PC-9 (cell line): ENCODE measurements at regions not wholly inside any gene's neighbourhood (a gene's known extent, or its start where the extent isn't known, plus 50 kb on each side); places are given as distances from the start of the nearest gene placed in this dataset.

Source experiments
- BruUV-seq: library from RNA; stranded (reverse); fragments of 400-500 nt; replicated peaks from 2 replicates; lab custom pipeline; 2021; lab: Mats Ljungman, UMichigan
- CTCF ChIA-PET: fragments of 300-600 bp; sonication (Branson Sonifier 250); formaldehyde crosslinking; loops from one replicate; lab custom pipeline; 2022; ENCODE audit warnings: antibody characterized with exemption; lab: Charles Lee
- POLR2A ChIA-PET: fragments of 300-600 bp; sonication (Branson Sonifier 250); formaldehyde crosslinking; loops from one replicate; lab custom pipeline; 2022; ENCODE audit warnings: antibody characterized with exemption; ENCODE audit not compliant: unreplicated experiment; lab: Charles Lee
- DNase-seq, 2 experiments: peaks; one replicate each; pipeline versions ENCODE4 v3.0.0 to v3.0.0-alpha.2; 2015 to 2022; ENCODE audit warnings: mixed read lengths in 1 of 2
- H2AFZ ChIP-seq: fragments of 200-600 bp; sonication (generic); 2 replicates; pipeline ENCODE4 v1.8.1; 2017; ENCODE audit warnings: antibody characterized with exemption
- H3F3A ChIP-seq: fragments of 200-600 bp; sonication (generic); 2 replicates; pipeline ENCODE4 v1.8.1; 2017; ENCODE audit warnings: antibody characterized with exemption, mild to moderate bottlenecking, low read depth; ENCODE audit not compliant: insufficient read depth
- H3K27ac ChIP-seq: fragments of 200-600 bp; sonication (generic); 2 replicates; pipeline ENCODE4 v1.6.1; 2016; ENCODE audit warnings: mixed run types
- H3K27me3 ChIP-seq: fragments of 200-600 bp; sonication (generic); 2 replicates; pipeline ENCODE4 v1.6.1; 2016; ENCODE audit warnings: low read depth, mixed run types; ENCODE audit not compliant: insufficient read depth
- H3K36me3 ChIP-seq: fragments of 200-600 bp; sonication (generic); 2 replicates; pipeline ENCODE4 v1.6.1; 2016; ENCODE audit warnings: low read depth, mixed run types
- H3K4me1 ChIP-seq: fragments of 200-600 bp; sonication (generic); replicated peaks from 2 replicates; pipeline ENCODE4 v1.6.1; 2016; ENCODE audit warnings: mixed run types; ENCODE audit not compliant: insufficient read depth
- H3K4me2 ChIP-seq: fragments of 200-600 bp; sonication (generic); 2 replicates; pipeline ENCODE4 v1.6.1; 2017; ENCODE audit warnings: mixed run types
- H3K4me3 ChIP-seq: fragments of 200-600 bp; sonication (generic); 2 replicates; pipeline ENCODE4 v1.6.1; 2016; ENCODE audit warnings: mixed run types
- H3K79me2 ChIP-seq: fragments of 200-600 bp; sonication (generic); 2 replicates; pipeline ENCODE4 v1.6.1; 2017; ENCODE audit warnings: low read depth, mixed run types
- H3K9me2 ChIP-seq: fragments of 200-600 bp; sonication (generic); 2 replicates; pipeline ENCODE4 v1.8.1; 2017; ENCODE audit warnings: mild to moderate bottlenecking; ENCODE audit not compliant: insufficient read depth
- H3K9me3 ChIP-seq: fragments of 200-600 bp; sonication (generic); 2 replicates; pipeline ENCODE4 v1.8.1; 2016; ENCODE audit warnings: low read depth; ENCODE audit not compliant: insufficient read depth
- H4K20me1 ChIP-seq: fragments of 200-600 bp; sonication (generic); 2 replicates; pipeline ENCODE4 v1.8.1; 2017; ENCODE audit not compliant: insufficient read depth
- CTCF ChIP-seq: fragments of 200-600 bp; sonication (generic); conservative IDR thresholded peaks from 2 replicates; pipeline ENCODE4 v1.6.1; 2017; ENCODE audit warnings: mixed run types, antibody characterized with exemption, mild to moderate bottlenecking, moderate library complexity
- EZH2 ChIP-seq: fragments of 200-600 bp; sonication (generic); IDR thresholded peaks from 2 replicates; pipeline ENCODE4 v1.8.0; 2017; ENCODE audit warnings: antibody characterized with exemption, low read depth
- intact Hi-C: fragments of 100-400 bp; cut with micrococcal nuclease; formaldehyde crosslinking; loops from one replicate; pipeline ENCODE4 v1.10.0; 2022; ENCODE audit not compliant: unreplicated experiment

- ChIA-PET CTCF (no interaction called here), POLR2A (no interaction called here)
- Histone ChIP-seq H3K4me3 (no peak overlapping the region), H3K36me3 (no peaks in the 10 kb centered on the region), H3K4me2 (no peak overlapping the region), H3K79me2 (no peaks in the 10 kb centered on the region), H3K27ac (no peak overlapping the region), H3K9me3 (no peaks in the 10 kb centered on the region), H3F3A (no peaks in the 10 kb centered on the region), H3K9me2 (no peaks in the 10 kb centered on the region), H3K27me3 (peaks cover 64% of the 10 kb centered on the region), H4K20me1 (no peaks in the 10 kb centered on the region), H2AFZ (no peak overlapping the region), H3K4me1 (no peaks in the 10 kb centered on the region)
- no TSS peak for BruUV-seq
- no peak for TF ChIP-seq EZH2
- no peak for TF ChIP-seq CTCF
- DNase-seq: no peak
- intact Hi-C loops: no loop called here
Observed at GRCh38 chr16:66155933-66156332, 210.6 kb upstream of the CDH5 start.

- H4K20me1 ChIP-seq: no peaks in the 10 kb centered on the region
- ChIA-PET POLR2A (no interaction called here), CTCF (no interaction called here)
- no peaks in the 10 kb centered on the region for H3K36me3 ChIP-seq
- DNase-seq: no peak
- H2AFZ ChIP-seq: no peak overlapping the region
- peaks cover 65% of the 10 kb centered on the region for H3K27me3 ChIP-seq
- H3K9me3 ChIP-seq: no peaks in the 10 kb centered on the region
- no peak overlapping the region for H3K27ac ChIP-seq
- intact Hi-C loops: no loop called here
- no peaks in the 10 kb centered on the region for H3F3A ChIP-seq
- no peak overlapping the region for H3K4me2 ChIP-seq
- no TSS peak for BruUV-seq
- H3K4me1 ChIP-seq: no peaks in the 10 kb centered on the region
- no peaks in the 10 kb centered on the region for H3K79me2 ChIP-seq
- no peak overlapping the region for H3K4me3 ChIP-seq
- H3K9me2 ChIP-seq: no peaks in the 10 kb centered on the region
- TF ChIP-seq EZH2 (no peak), CTCF (no peak)
Observed at GRCh38 chr16:66154801-66155200, 211.7 kb upstream of the CDH5 start.

- POLR2A ChIA-PET: no interaction called here
Observed at GRCh38 chr16:66152823-66153393, 213.6 kb upstream of the CDH5 start.

More at GRCh38 chr16:66152823-66153393, 213.6 kb upstream of the CDH5 start:
- CTCF ChIA-PET: no interaction called here
- Histone ChIP-seq H3K4me3 (no peak overlapping the region), H3F3A (no peaks in the 10 kb centered on the region), H3K27me3 (peaks cover 75% of the 10 kb centered on the region), H3K27ac (no peak overlapping the region), H3K79me2 (no peaks in the 10 kb centered on the region), H2AFZ (no peak overlapping the region), H4K20me1 (no peaks in the 10 kb centered on the region), H3K36me3 (no peaks in the 10 kb centered on the region), H3K4me2 (no peak overlapping the region), H3K9me3 (no peaks in the 10 kb centered on the region), H3K9me2 (no peaks in the 10 kb centered on the region), H3K4me1 (no peaks in the 10 kb centered on the region)
- no peak for DNase-seq
- no TSS peak for BruUV-seq
- intact Hi-C loops: no loop called here
- TF ChIP-seq CTCF (no peak), EZH2 (no peak)
